ENCODE measurements at regions not wholly inside any gene's neighbourhood (a gene's known extent, or its start where the extent isn't known, plus 50 kb on each side); places are given as distances from the start of the nearest gene placed in this dataset.
"Not testable (repeated sequence)": the region's sequence is repeated elsewhere in the genome, so short reads cannot be mapped to it uniquely, and the experiment has no call there.

DNA sequence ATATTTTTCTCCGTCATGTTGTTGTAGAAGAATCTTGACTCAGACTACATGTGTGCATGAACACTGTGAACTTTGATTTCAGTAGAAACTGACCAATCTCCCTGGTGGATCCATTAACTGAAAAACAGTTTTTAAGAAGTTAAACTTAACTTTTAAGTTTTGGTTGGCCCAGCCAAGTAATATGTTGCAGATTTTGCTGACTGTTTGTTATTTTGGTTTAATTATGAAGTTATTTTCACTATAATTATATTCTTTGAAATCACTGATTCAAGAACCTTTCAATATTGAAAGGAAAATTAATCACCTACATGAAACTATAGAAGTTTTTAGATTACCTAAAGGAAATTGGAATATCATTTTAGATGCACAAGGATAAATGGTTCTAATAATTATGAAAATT is 373.6 kb upstream of the COX7C start:
- no peaks in the 10 kb centered on the region for H3K4me1 ChIP-seq
- no peaks in the 10 kb centered on the region for H3K36me3 ChIP-seq
- no peak for TF ChIP-seq POLR2A (IDR thresholded peaks at IDR 0.05)
- no peak for TF ChIP-seq POLR2AphosphoS5 (IDR thresholded peaks at IDR 0.05)
- TF ChIP-seq EP300 (IDR thresholded peaks at IDR 0.05), result no peak
- TF ChIP-seq, protein P1, sequence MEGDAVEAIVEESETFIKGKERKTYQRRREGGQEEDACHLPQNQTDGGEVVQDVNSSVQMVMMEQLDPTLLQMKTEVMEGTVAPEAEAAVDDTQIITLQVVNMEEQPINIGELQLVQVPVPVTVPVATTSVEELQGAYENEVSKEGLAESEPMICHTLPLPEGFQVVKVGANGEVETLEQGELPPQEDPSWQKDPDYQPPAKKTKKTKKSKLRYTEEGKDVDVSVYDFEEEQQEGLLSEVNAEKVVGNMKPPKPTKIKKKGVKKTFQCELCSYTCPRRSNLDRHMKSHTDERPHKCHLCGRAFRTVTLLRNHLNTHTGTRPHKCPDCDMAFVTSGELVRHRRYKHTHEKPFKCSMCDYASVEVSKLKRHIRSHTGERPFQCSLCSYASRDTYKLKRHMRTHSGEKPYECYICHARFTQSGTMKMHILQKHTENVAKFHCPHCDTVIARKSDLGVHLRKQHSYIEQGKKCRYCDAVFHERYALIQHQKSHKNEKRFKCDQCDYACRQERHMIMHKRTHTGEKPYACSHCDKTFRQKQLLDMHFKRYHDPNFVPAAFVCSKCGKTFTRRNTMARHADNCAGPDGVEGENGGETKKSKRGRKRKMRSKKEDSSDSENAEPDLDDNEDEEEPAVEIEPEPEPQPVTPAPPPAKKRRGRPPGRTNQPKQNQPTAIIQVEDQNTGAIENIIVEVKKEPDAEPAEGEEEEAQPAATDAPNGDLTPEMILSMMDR (IDR thresholded peaks at IDR 0.05), result no peak
- no peaks in the 10 kb centered on the region for H3K27me3 ChIP-seq
- H3K9me3 ChIP-seq, result no peaks in the 10 kb centered on the region
- H3K4me3 ChIP-seq, result no peak overlapping the region
- no peak overlapping the region for H3K27ac ChIP-seq
- no peak for ATAC-seq
- WGBS, 2 donors (ENCODE audit: low coverage in 1 of 2), result 0% methylated on average over 1 of the region's 1 CpG

DNA sequence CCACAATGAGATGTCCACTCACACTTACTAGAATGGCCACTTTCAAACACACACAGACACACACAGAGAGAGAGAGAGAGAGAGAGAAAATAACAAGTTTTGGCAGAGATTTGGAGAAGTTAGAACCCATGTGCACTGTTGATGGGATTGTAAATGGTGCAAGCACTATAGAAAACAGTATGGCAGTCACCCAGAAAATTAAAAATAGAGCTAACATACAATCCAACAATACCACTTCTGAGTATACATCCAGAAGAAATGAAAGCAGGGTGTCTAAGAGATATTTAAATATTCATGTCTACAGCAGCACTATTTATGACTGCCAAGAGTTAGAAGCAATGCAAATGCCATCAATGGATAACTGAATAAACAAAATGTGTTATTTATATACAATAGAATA is 359.9 kb upstream of the COX7C start:
- no peak overlapping the region for H3K4me3 ChIP-seq
- no peaks in the 10 kb centered on the region for H3K36me3 ChIP-seq
- TF ChIP-seq, protein P1 (IDR thresholded peaks at IDR 0.05), result no peak
- TF ChIP-seq POLR2A (IDR thresholded peaks at IDR 0.05), result no peak
- TF ChIP-seq EP300 (IDR thresholded peaks at IDR 0.05), result no peak
- TF ChIP-seq POLR2AphosphoS5 (IDR thresholded peaks at IDR 0.05), result no peak
- no peak for ATAC-seq
- H3K9me3 ChIP-seq, result no peaks in the 10 kb centered on the region
- H3K27me3 ChIP-seq, result no peaks in the 10 kb centered on the region
- no peaks in the 10 kb centered on the region for H3K4me1 ChIP-seq
- no peak overlapping the region for H3K27ac ChIP-seq

DNA sequence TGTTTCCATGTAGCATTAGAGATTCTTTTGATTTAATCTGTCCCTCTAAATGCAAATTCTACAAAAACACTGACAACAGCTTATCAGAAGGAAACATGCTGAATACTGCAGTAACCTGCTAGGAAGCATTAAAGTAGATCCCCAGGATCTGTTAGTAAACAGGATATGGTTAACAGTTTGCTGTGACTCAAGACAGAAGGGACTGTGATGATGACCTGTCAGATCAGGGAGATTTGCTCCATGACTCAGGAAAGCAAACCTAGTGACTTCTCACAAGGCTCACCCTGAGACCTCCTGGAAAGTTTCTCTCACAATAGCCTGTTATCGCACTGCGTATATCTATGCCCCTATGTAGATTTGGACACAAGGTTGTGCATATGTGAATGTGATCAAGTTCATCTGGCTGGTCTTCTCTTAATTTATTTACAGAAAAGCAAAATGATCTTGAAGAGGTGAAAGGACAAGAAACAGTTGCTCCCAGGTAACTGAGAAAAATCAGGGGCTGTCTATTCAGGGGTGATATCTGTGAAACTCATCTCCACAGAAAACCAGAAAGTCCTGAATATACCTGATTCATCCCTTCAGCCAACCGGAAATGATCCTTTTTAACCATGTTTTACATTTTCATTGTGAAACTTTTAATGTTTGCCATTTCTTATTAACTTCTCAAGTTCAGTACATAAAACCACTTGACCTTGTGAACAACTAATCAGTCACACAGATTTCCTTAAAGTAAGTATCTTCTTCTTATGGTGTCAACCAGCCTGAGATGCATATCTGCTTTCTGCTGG is 333.1 kb upstream of the COX7C start:
- H3K4me1 ChIP-seq, H3K4me3 ChIP-seq, H3K36me3 ChIP-seq, H3K27me3 ChIP-seq, H3K9me3 ChIP-seq, H3K27ac ChIP-seq, ATAC-seq: not testable (repeated sequence)
- WGBS, 2 donors (ENCODE audit: low coverage in 1 of 2), result 84 to 89% methylated on average over 3 of the region's 3 CpGs

DNA sequence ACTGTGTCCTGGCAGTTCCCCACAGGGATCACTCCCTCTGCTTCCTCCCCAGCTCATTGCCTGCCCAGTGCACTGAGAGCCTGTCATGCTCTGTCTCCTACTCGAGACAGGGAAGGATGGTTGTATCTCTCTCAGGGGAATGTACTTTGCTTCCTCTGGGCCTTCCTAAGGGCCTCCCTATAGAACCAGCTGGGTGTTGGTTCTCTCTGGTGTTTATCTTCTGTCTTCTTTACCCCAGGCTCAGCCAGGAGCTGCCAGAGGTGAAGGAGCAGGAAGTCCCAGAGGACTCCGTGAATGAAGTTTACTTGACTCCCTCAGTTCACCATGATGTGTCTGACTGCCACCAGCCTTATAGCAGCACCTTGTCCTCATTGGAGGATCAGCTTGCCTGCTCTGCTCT is 330.3 kb upstream of the COX7C start:
- no CpG with 5 or more reads among the region's 2 CpGs for WGBS, 2 donors (ENCODE audit: low coverage in 1 of 2)
- not testable (repeated sequence) for H3K4me1 ChIP-seq, H3K9me3 ChIP-seq, H3K4me3 ChIP-seq, H3K27me3 ChIP-seq, ATAC-seq, H3K36me3 ChIP-seq, H3K27ac ChIP-seq

DNA sequence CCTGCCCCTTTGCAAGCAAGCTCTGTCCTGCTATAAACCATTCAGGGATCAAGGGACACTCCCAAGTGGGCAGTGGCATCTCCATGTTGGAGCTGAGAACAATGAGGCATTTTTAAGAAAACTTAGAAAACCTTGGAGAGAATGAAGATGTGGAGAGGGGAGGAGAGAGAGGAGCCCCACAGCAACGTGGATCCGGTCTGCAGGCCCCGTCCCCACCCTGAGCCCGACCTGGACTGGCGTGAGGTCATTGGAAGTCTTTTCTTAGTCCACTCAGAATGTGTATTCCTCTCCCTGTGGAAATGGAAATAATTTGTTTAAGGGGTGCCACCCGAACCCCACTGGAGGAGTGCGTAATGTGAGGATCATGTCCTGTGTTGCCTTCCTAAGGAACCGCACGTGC is 328.0 kb upstream of the COX7C start:
- not testable (repeated sequence) for H3K27me3 ChIP-seq, H3K36me3 ChIP-seq, H3K4me3 ChIP-seq, ATAC-seq, H3K27ac ChIP-seq, H3K9me3 ChIP-seq, H3K4me1 ChIP-seq
- WGBS, 2 donors (ENCODE audit: low coverage in 1 of 2), result 69 to 95% methylated on average over 5 to 6 of the region's 9 CpGs

DNA sequence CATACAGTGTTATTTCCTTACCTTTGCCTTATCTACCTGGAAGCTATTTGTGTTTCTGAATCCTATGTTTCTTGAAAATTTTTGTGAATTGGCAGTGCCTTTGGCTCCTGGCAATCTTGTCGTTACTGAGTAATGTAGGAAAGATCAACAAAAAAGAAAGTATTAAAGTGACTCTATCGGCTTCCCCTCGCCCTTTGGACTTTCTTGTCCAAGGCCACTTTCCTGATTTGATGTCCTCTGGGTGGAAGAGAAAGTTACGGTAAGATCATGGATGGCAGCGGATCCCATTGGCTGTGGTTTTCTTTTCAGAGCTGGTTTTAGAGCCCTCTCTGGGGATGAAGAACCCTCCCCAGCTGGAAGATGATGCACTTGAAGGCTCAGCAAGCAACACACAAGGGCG is 324.9 kb upstream of the COX7C start:
- not testable (repeated sequence) for H3K9me3 ChIP-seq, H3K27me3 ChIP-seq, H3K4me1 ChIP-seq, ATAC-seq, H3K36me3 ChIP-seq, H3K27ac ChIP-seq, H3K4me3 ChIP-seq
- WGBS, 2 donors (ENCODE audit: low coverage in 1 of 2), result 87 to 95% methylated on average over 4 to 5 of the region's 6 CpGs

DNA sequence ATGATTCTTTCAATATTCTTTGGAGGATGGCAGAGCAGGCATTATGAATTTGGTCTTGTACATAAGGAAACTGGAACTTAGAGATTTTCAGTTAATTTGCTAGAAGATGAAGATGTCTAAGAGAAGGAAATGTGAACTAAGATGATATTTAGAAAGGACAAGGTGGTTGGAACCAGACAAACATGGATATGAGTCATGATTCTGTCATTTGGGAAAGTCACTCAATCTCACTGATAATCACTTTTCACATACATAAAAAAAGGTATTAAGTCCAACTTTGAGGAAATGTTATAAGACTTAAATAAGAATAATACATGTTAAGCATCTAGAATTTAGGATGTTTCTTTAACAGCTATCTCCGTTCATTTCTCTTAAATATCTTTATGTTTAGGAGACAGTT is 315.1 kb upstream of the COX7C start:
- not testable (repeated sequence) for H3K36me3 ChIP-seq, H3K27me3 ChIP-seq, H3K27ac ChIP-seq, H3K9me3 ChIP-seq, ATAC-seq, H3K4me3 ChIP-seq, H3K4me1 ChIP-seq
- 50% methylated on average over 1 of the region's 1 CpG; no CpG with 5 or more reads in 1 of the 2 donors for WGBS, 2 donors (ENCODE audit: low coverage in 1 of 2)

DNA sequence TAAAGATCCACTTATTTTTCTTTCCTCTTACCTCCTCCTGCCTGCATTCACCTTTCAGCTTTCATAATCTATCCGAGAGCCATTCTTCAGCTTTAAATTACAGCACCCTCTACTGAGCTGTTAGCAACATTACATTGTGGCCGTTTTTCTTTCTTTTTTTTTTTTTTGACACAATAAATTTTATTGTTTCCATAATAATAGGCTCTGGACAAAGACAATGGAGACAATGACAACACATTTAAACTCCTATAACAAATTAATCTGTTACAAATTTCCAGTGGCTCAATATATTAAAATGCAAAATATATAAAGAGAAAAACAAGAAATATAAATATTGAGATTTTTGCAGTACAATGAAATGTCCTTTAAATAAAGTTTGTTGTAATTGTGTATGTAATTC is 312.7 kb upstream of the COX7C start:
- H3K4me3 ChIP-seq, ATAC-seq, H3K27ac ChIP-seq, H3K9me3 ChIP-seq, H3K4me1 ChIP-seq, H3K36me3 ChIP-seq, H3K27me3 ChIP-seq: not testable (repeated sequence)
- 0% methylated on average over 1 to 2 of the region's 2 CpGs for WGBS, 2 donors (ENCODE audit: low coverage in 1 of 2)
- TF ChIP-seq, protein P1 (IDR thresholded peaks at IDR 0.05), result peak in 2 of 4 experiments; percentile 28 to 50

Measured in gastroesophageal sphincter (tissue), 4 donors.